Mammary epithelial cell (primary cell): ENCODE measurements at regions not wholly inside any gene's neighbourhood (a gene's known extent, or its start where the extent isn't known, plus 50 kb on each side); places are given as distances from the start of the nearest gene placed in this dataset.

Source experiments
- EZH2 ChIP-seq: IDR thresholded peaks from 2 replicates; pipeline ENCODE4 v1.6.1; 2012; ENCODE audit warnings: low read length, inconsistent platforms, borderline replicate concordance
- TF ChIP-seq, protein P1 (sequence below), 2 donors: IDR thresholded peaks in 1 of 2; conservative IDR thresholded peaks in 1 of 2; 2 replicates each; pipeline ENCODE4 v1.5.1; 2011 to 2012; ENCODE audit warnings: inconsistent platforms in 2 of 2, low read length in 2 of 2, mild to moderate bottlenecking in 2 of 2, control low read depth in 1 of 2, low read depth in 1 of 2; ENCODE audit not compliant: insufficient read depth in 1 of 2; ENCODE audit errors: extremely low read depth in 1 of 2

DNA sequence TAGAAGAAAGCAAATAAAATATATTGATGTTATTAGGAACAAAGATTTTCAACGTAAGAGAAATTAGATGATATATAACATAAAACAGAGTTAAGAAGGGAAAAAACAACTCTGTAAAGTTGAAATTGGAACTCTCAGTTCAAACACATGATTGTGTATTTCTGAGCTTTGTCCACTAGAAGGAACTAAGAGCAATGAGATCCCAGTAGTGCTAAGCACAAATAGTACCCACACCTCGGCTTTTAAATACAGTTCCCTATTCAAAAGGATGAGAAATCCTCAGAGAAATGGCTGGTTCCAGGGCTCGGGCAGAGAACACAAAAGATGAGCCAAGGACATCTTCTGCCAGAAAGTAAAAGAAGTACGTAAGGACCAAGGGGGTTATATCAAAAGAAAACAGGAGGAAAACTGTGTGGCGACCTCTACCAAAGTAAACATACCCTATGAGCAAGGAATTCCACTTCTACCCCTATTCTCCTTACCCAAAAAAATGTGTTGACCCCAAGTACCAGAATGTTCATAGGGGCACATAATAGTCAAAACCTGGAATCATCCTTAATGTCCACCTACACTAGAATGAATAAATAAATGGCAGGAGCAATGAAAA lies 96.6 kb downstream of the SPTSSA start:
- TF ChIP-seq, protein P1, sequence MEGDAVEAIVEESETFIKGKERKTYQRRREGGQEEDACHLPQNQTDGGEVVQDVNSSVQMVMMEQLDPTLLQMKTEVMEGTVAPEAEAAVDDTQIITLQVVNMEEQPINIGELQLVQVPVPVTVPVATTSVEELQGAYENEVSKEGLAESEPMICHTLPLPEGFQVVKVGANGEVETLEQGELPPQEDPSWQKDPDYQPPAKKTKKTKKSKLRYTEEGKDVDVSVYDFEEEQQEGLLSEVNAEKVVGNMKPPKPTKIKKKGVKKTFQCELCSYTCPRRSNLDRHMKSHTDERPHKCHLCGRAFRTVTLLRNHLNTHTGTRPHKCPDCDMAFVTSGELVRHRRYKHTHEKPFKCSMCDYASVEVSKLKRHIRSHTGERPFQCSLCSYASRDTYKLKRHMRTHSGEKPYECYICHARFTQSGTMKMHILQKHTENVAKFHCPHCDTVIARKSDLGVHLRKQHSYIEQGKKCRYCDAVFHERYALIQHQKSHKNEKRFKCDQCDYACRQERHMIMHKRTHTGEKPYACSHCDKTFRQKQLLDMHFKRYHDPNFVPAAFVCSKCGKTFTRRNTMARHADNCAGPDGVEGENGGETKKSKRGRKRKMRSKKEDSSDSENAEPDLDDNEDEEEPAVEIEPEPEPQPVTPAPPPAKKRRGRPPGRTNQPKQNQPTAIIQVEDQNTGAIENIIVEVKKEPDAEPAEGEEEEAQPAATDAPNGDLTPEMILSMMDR (conservative IDR thresholded peaks at IDR 0.05 in 1 of 2, IDR thresholded peaks at IDR 0.05 in 1 of 2; ENCODE audit: extremely low read depth in 1 of 2, insufficient read depth in 1 of 2, low read depth in 1 of 2, low read length in 2 of 2): peak in 1 of 2 donors; percentile 42
- no peak for TF ChIP-seq EZH2
